Peyer's patch (tissue), 4 donors: ENCODE measurements at regions not wholly inside any gene's neighbourhood (a gene's known extent, or its start where the extent isn't known, plus 50 kb on each side); places are given as distances from the start of the nearest gene placed in this dataset.
"Not testable (repeated sequence)": the region's sequence is repeated elsewhere in the genome, so short reads cannot be mapped to it uniquely, and the experiment has no call there.

Experiments used
- DNase-seq, 3 donors: peaks; one replicate each; pipeline ENCODE4 v3.0.0-alpha.2; 2017 to 2019
- H3K27ac ChIP-seq, 4 donors: fragments of 200-600 bp; sonication (generic); one replicate each; pipeline ENCODE4 v1.5.1; 2016 to 2019
- H3K27me3 ChIP-seq, 2 donors: fragments of 200-600 bp; sonication (generic); one replicate each; pipeline ENCODE4 v1.5.1; 2019
- H3K36me3 ChIP-seq, 3 donors: fragments of 200-600 bp; sonication (generic); one replicate each; pipeline ENCODE4 v1.5.1; 2016 to 2019
- H3K4me1 ChIP-seq, 4 donors: fragments of 200-600 bp; sonication (generic); one replicate each; pipeline ENCODE4 v1.5.1; 2016 to 2019
- H3K4me3 ChIP-seq, 4 donors: fragments of 200-600 bp; sonication (generic); 1 replicate in 3 of 4; 2 replicates in 1 of 4; pipeline ENCODE4 v1.5.1; 2016 to 2019; ENCODE audit warnings: mild to moderate bottlenecking in 1 of 4
- H3K9me3 ChIP-seq, 4 donors: fragments of 200-600 bp; sonication (generic); one replicate each; pipeline ENCODE4 v1.5.1; 2016 to 2019; ENCODE audit warnings: mild to moderate bottlenecking in 1 of 4
- CTCF ChIP-seq, 6 experiments: fragments of 450-650 bp in 4 of 6; fragments of 200-600 bp in 2 of 6; sonication (generic) in 1 of 6; IDR thresholded peaks; one replicate each; pipeline ENCODE4 v1.5.1; 2017 to 2019; ENCODE audit warnings: antibody characterized with exemption in 6 of 6, mild to moderate bottlenecking in 3 of 6, moderate library complexity in 1 of 6
- POLR2A ChIP-seq, 2 donors: fragments of 450-650 bp; IDR thresholded peaks; one replicate each; pipeline ENCODE4 v1.5.1; 2017; ENCODE audit warnings: antibody characterized with exemption in 2 of 2, mild to moderate bottlenecking in 2 of 2, moderate library complexity in 2 of 2

- no peak overlapping the region for H3K4me3 ChIP-seq
- no peaks in the 10 kb centered on the region for H3K36me3 ChIP-seq
- H3K4me1 ChIP-seq, result peaks cover 0 to 6% (median 0%) of the 10 kb centered on the region in 4 donors
- TF ChIP-seq CTCF (IDR thresholded peaks at IDR 0.05), result no peak
- TF ChIP-seq POLR2A (IDR thresholded peaks at IDR 0.05), result no peak
- DNase-seq, result no peak
- H3K27ac ChIP-seq, result no peak overlapping the region
- H3K27me3 ChIP-seq, result no peaks in the 10 kb centered on the region
- H3K9me3 ChIP-seq, result no peaks in the 10 kb centered on the region
Measured at GRCh38 chrX:46324166-46324565, 221.1 kb downstream of the ZNF674 start.

- not testable (repeated sequence) for H3K36me3 ChIP-seq, H3K27ac ChIP-seq, H3K9me3 ChIP-seq, H3K27me3 ChIP-seq, H3K4me1 ChIP-seq, H3K4me3 ChIP-seq, DNase-seq
Measured at GRCh38 chrX:46322929-46323328, 222.3 kb downstream of the ZNF674 start.

GRCh38 chrX:46321676-46322075 is 223.5 kb downstream of the ZNF674 start:
- Histone ChIP-seq H3K36me3 (no peaks in the 10 kb centered on the region), H3K27me3 (no peaks in the 10 kb centered on the region), H3K27ac (peak overlapping the region in 1 of 4 donors; percentile 65), H3K9me3 (no peaks in the 10 kb centered on the region), H3K4me1 (peaks cover 0 to 6% (median 0%) of the 10 kb centered on the region in 4 donors), H3K4me3 (no peak overlapping the region)
- no peak for DNase-seq
- TF ChIP-seq POLR2A (IDR thresholded peaks at IDR 0.05), result no peak
- TF ChIP-seq CTCF (IDR thresholded peaks at IDR 0.05), result no peak

- DNase-seq, result peak in 1 of 3 donors; percentile 51
- no peaks in the 10 kb centered on the region for H3K27me3 ChIP-seq
- no peaks in the 10 kb centered on the region for H3K9me3 ChIP-seq
- no peaks in the 10 kb centered on the region for H3K4me1 ChIP-seq
- TF ChIP-seq CTCF (IDR thresholded peaks at IDR 0.05) (no peak), POLR2A (IDR thresholded peaks at IDR 0.05) (no peak)
- H3K4me3 ChIP-seq, result no peak overlapping the region
- H3K27ac ChIP-seq, result peak overlapping the region in 2 of 4 donors; percentile 39 to 55
- no peaks in the 10 kb centered on the region for H3K36me3 ChIP-seq
Measured at GRCh38 chrX:46319750-46320149, 225.5 kb downstream of the ZNF674 start.

- H3K27ac ChIP-seq, result no peak overlapping the region
Measured at GRCh38 chrX:46318551-46318950, 226.7 kb downstream of the ZNF674 start.

GRCh38 chrX:46317163-46317562 is 228.1 kb downstream of the ZNF674 start:
- TF ChIP-seq POLR2A (IDR thresholded peaks at IDR 0.05) (no peak), CTCF (IDR thresholded peaks at IDR 0.05) (no peak)
- H3K27ac ChIP-seq, result peak overlapping the region in 1 of 4 donors; percentile 39
- H3K4me3 ChIP-seq, result no peak overlapping the region
- no peaks in the 10 kb centered on the region for H3K36me3 ChIP-seq
- H3K9me3 ChIP-seq, result no peaks in the 10 kb centered on the region
- H3K27me3 ChIP-seq, result no peaks in the 10 kb centered on the region
- DNase-seq, result no peak
- no peaks in the 10 kb centered on the region for H3K4me1 ChIP-seq

More at GRCh38 chrX:46318551-46318950, 226.7 kb downstream of the ZNF674 start:
- DNase-seq, result no peak
- Histone ChIP-seq H3K9me3 (no peaks in the 10 kb centered on the region), H3K4me3 (no peak overlapping the region), H3K27me3 (no peaks in the 10 kb centered on the region), H3K4me1 (no peaks in the 10 kb centered on the region), H3K36me3 (no peaks in the 10 kb centered on the region)
- TF ChIP-seq CTCF (IDR thresholded peaks at IDR 0.05) (no peak), POLR2A (IDR thresholded peaks at IDR 0.05) (no peak)
